HG02973 (cell line): ENCODE measurements at regions not wholly inside any gene's neighbourhood (a gene's known extent, or its start where the extent isn't known, plus 50 kb on each side); places are given as distances from the start of the nearest gene placed in this dataset.

Experiments used
- ATAC-seq: cut with Tn5 transposase; IDR thresholded peaks from one replicate; pipeline ENCODE4 v1.9.1; 2021; ENCODE audit warnings: moderate library complexity; ENCODE audit not compliant: unreplicated experiment

- no peak for ATAC-seq
Observed at GRCh38 chr5:82330530-82331270, 52.5 kb upstream of the RPS23 start.

GRCh38 chr5:82329393-82329792, 51.2 kb upstream of the RPS23 start:
- no peak for ATAC-seq
